ENCODE measurements at regions not wholly inside any gene's neighbourhood (a gene's known extent, or its start where the extent isn't known, plus 50 kb on each side); places are given as distances from the start of the nearest gene placed in this dataset.

DNA sequence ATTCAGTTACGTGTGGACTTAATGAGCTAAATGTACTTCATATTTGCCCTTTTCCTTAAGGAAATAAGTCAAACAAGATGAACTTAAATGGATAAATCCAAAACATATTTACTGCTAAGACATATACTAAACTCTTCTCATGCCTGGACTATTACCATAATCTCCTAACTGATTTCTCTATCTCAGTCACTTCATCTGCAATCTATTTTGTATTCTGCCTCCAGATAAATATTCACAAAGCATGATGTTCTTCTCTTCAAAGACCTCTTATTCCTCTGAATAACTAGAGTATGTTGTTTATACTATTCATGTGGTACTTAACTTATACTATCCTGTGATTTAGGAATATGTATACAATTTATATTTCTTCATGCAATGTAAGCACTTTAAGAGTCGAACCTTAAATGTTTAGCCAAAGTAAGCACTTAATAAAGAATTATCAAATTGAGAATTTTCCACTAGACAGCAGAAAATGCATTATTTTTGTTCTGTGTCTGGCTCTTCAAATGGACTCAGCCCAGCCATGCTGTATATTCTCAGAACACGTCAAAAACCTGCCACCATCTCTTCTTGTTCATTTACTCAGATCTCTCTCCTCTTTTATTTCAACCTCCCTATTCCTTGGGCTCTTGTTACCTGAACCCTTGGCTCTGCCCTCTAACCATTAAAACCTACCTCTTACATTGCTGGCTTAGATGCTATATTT is 79.9 kb upstream of the ARHGAP28 start:
- TF ChIP-seq, protein P1, sequence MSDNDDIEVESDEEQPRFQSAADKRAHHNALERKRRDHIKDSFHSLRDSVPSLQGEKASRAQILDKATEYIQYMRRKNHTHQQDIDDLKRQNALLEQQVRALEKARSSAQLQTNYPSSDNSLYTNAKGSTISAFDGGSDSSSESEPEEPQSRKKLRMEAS (IDR thresholded peaks at IDR 0.05) = no peak
- TF ChIP-seq FOXM1 (IDR thresholded peaks at IDR 0.05; ENCODE audit: borderline replicate concordance, low read depth) = no peak
- no peak for TF ChIP-seq NFIC (IDR thresholded peaks at IDR 0.05)
- TF ChIP-seq RAD21 (IDR thresholded peaks at IDR 0.05; ENCODE audit: low read depth) = no peak
- TF ChIP-seq TAF1 (IDR thresholded peaks at IDR 0.05; ENCODE audit: low read depth) = no peak
- no peak for TF ChIP-seq TEAD4 (IDR thresholded peaks at IDR 0.05)
- TF ChIP-seq, protein P2, sequence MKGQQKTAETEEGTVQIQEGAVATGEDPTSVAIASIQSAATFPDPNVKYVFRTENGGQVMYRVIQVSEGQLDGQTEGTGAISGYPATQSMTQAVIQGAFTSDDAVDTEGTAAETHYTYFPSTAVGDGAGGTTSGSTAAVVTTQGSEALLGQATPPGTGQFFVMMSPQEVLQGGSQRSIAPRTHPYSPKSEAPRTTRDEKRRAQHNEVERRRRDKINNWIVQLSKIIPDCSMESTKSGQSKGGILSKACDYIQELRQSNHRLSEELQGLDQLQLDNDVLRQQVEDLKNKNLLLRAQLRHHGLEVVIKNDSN (IDR thresholded peaks at IDR 0.05) = no peak

DNA sequence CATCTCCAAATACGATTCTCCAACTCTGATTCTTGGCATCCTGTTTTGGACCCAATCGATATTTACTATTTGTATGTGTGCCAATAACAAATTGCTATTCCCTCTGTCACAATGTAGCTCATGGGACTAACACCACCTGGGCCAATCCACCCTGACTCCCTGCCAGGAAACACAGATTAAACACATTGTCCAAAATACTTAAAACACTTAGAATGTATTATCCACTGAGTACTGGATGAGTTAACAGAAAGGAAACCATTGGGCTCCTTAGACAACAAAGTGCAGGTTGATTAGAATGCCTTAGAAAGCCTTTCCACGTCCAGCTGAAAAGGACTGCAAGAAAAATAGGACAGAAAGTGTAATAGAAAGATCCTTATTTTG is 79.4 kb upstream of the ARHGAP28 start:
- TF ChIP-seq YY1 (IDR thresholded peaks at IDR 0.05; ENCODE audit: low read depth) = no peak
- TF ChIP-seq CEBPB (IDR thresholded peaks at IDR 0.05) = no peak
- no peak for TF ChIP-seq TAF1 (IDR thresholded peaks at IDR 0.05; ENCODE audit: low read depth)
- no peak for TF ChIP-seq EGR1 (IDR thresholded peaks at IDR 0.05)
- no peak for TF ChIP-seq ZBTB7A (IDR thresholded peaks at IDR 0.05; ENCODE audit: low read depth)
- TF ChIP-seq, protein P1 (IDR thresholded peaks at IDR 0.05) = no peak
- TF ChIP-seq RAD21 (IDR thresholded peaks at IDR 0.05; ENCODE audit: low read depth) = no peak

DNA sequence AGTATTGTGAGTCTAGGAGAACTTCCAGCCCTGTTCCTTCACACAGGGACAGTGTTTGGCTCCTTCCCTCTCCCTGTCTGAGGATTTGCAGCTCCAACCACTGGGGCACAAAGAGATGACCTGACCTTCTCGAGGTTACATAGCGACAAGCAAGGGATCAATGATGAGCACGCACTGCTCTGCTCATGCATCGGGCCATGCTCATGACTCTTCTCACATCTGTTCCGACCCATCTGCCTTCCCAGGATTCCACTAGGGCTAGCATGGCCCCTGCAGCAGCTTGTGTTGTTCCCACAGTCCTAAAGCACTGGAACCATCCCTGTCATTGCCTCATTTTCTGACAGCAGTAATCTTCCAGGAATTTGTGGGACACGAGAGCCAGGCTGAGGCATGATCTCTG is 78.8 kb upstream of the ARHGAP28 start:
- TF ChIP-seq TCF12 (IDR thresholded peaks at IDR 0.05; ENCODE audit: low read depth) (no peak), EGR1 (IDR thresholded peaks at IDR 0.05) (no peak), TEAD4 (IDR thresholded peaks at IDR 0.05) (no peak), EP300 (IDR thresholded peaks at IDR 0.05; ENCODE audit: borderline replicate concordance) (no peak), CEBPB (IDR thresholded peaks at IDR 0.05) (no peak), FOXM1 (IDR thresholded peaks at IDR 0.05; ENCODE audit: borderline replicate concordance, low read depth) (no peak), CREB1 (IDR thresholded peaks at IDR 0.05; ENCODE audit: low read depth) (no peak), NFIC (IDR thresholded peaks at IDR 0.05) (no peak)
- TF ChIP-seq, protein P2 (IDR thresholded peaks at IDR 0.05) = no peak

DNA sequence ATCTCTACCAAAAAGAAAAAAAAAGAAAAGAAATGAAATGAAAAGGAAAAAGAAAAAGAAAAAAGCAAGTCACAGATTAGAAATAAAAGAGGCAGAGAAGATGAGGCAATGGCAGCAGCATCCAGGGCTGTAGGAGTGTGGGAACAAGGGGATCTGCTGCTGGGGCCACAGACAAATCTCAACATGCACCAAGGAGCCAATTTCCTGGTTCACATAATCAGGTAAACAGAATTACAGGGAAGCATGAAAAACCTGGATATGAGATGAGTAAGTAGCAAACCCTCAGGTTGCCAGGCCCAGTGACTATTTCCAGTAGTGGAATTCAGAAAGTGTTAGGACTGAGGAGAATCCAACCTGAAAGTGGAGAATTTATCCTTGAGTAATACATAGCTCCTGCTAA is 77.4 kb upstream of the ARHGAP28 start:
- no peak for TF ChIP-seq CREB1 (IDR thresholded peaks at IDR 0.05; ENCODE audit: low read depth)
- TF ChIP-seq, protein P1 (IDR thresholded peaks at IDR 0.05) = no peak
- TF ChIP-seq TCF12 (IDR thresholded peaks at IDR 0.05; ENCODE audit: low read depth) = no peak

DNA sequence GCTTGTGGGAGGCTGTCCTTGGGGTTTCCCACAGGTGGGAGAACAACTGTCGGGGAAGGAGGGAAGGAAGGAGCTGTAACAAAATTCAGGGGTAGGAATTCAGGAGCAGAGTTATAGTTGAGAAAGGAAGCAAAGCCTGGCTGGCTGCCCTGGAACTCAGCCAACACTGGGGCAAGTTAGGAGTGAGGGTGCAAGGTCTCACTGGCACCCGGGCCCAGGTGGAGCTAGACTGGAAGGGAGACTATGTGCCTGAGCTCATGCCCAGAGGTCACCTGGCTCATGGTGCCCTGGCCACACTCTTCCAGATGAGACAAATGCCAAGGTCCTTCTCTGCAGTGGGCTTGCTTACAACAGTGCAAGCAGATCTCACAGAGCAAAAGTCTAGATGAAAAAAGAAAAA is 75.6 kb upstream of the ARHGAP28 start:
- no peak for TF ChIP-seq TAF1 (IDR thresholded peaks at IDR 0.05; ENCODE audit: low read depth)
- TF ChIP-seq EGR1 (IDR thresholded peaks at IDR 0.05) = no peak
- TF ChIP-seq, protein P2 (IDR thresholded peaks at IDR 0.05) = no peak
- no peak for TF ChIP-seq RAD21 (IDR thresholded peaks at IDR 0.05; ENCODE audit: low read depth)
- no peak for TF ChIP-seq CREB1 (IDR thresholded peaks at IDR 0.05; ENCODE audit: low read depth)
- TF ChIP-seq TEAD4 (IDR thresholded peaks at IDR 0.05) = no peak
- no peak for TF ChIP-seq YY1 (IDR thresholded peaks at IDR 0.05; ENCODE audit: low read depth)
- TF ChIP-seq ZBTB7A (IDR thresholded peaks at IDR 0.05; ENCODE audit: low read depth) = no peak
- TF ChIP-seq, protein P3, sequence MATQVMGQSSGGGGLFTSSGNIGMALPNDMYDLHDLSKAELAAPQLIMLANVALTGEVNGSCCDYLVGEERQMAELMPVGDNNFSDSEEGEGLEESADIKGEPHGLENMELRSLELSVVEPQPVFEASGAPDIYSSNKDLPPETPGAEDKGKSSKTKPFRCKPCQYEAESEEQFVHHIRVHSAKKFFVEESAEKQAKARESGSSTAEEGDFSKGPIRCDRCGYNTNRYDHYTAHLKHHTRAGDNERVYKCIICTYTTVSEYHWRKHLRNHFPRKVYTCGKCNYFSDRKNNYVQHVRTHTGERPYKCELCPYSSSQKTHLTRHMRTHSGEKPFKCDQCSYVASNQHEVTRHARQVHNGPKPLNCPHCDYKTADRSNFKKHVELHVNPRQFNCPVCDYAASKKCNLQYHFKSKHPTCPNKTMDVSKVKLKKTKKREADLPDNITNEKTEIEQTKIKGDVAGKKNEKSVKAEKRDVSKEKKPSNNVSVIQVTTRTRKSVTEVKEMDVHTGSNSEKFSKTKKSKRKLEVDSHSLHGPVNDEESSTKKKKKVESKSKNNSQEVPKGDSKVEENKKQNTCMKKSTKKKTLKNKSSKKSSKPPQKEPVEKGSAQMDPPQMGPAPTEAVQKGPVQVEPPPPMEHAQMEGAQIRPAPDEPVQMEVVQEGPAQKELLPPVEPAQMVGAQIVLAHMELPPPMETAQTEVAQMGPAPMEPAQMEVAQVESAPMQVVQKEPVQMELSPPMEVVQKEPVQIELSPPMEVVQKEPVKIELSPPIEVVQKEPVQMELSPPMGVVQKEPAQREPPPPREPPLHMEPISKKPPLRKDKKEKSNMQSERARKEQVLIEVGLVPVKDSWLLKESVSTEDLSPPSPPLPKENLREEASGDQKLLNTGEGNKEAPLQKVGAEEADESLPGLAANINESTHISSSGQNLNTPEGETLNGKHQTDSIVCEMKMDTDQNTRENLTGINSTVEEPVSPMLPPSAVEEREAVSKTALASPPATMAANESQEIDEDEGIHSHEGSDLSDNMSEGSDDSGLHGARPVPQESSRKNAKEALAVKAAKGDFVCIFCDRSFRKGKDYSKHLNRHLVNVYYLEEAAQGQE (IDR thresholded peaks at IDR 0.05; ENCODE audit: low read depth) = no peak
- no peak for TF ChIP-seq FOXM1 (IDR thresholded peaks at IDR 0.05; ENCODE audit: borderline replicate concordance, low read depth)
- no peak for TF ChIP-seq CEBPB (IDR thresholded peaks at IDR 0.05)
- TF ChIP-seq, protein P1 (IDR thresholded peaks at IDR 0.05) = no peak
- TF ChIP-seq NFIC (IDR thresholded peaks at IDR 0.05) = no peak
- TF ChIP-seq EP300 (IDR thresholded peaks at IDR 0.05; ENCODE audit: borderline replicate concordance) = no peak

DNA sequence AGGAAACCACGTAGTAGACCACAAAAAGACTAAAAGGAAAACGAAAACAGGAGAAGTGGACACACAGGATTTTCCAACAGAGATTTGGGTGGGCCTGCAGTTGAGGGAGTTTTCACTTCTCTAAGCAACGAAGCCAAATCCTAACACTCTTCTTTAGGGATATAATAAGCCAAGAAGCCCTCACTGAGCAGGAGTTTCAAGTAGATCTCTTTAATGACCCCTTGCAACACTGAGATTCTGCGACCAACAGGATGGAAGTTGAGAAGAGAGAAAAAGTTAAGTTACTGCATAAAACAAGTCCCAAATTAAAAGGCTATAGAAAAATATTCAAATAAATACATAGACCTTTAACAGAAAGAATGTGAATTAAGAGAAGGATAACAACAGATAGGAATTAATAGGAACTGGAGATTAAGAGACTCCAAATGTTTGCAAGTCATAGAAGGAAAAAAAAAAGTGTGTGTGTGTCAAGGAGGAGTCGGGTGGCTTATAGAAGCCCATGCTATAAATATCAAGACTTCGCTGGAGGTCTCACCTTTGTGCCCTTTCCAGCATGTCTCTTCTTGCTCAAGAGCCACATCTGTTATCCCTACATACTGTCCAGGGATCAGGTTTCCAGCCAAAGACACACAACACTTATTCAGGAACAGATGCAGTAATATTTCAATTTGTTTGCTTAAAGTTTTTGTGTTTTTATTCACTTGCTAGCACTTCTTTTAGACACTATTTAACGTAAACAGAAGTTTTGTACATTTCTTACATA is 69.4 kb upstream of the ARHGAP28 start:
- TF ChIP-seq, protein P1 (IDR thresholded peaks at IDR 0.05) = no peak
- TF ChIP-seq TCF12 (IDR thresholded peaks at IDR 0.05; ENCODE audit: low read depth) = no peak
- no peak for TF ChIP-seq FOXM1 (IDR thresholded peaks at IDR 0.05; ENCODE audit: borderline replicate concordance, low read depth)
- no peak for TF ChIP-seq YY1 (IDR thresholded peaks at IDR 0.05; ENCODE audit: low read depth)
- TF ChIP-seq ZBTB7A (IDR thresholded peaks at IDR 0.05; ENCODE audit: low read depth) = no peak
- no peak for TF ChIP-seq CEBPB (IDR thresholded peaks at IDR 0.05)
- no peak for TF ChIP-seq NFIC (IDR thresholded peaks at IDR 0.05)
- TF ChIP-seq TAF1 (IDR thresholded peaks at IDR 0.05; ENCODE audit: low read depth) = no peak
- no peak for TF ChIP-seq EGR1 (IDR thresholded peaks at IDR 0.05)
- TF ChIP-seq TEAD4 (IDR thresholded peaks at IDR 0.05) = no peak
- TF ChIP-seq CREB1 (IDR thresholded peaks at IDR 0.05; ENCODE audit: low read depth) = no peak
- TF ChIP-seq, protein P3 (IDR thresholded peaks at IDR 0.05; ENCODE audit: low read depth) = no peak
- no peak for TF ChIP-seq RAD21 (IDR thresholded peaks at IDR 0.05; ENCODE audit: low read depth)
- no peak for TF ChIP-seq EP300 (IDR thresholded peaks at IDR 0.05; ENCODE audit: borderline replicate concordance)
- TF ChIP-seq, protein P2 (IDR thresholded peaks at IDR 0.05) = no peak

All from Ishikawa (cell line).